ENCODE measurements at regions not wholly inside any gene's neighbourhood (a gene's known extent, or its start where the extent isn't known, plus 50 kb on each side); places are given as distances from the start of the nearest gene placed in this dataset.

GRCh38 chr21:35275776-35276175 is 226.7 kb upstream of the RUNX1 start:
- no CpG with 5 or more reads among the region's 3 CpGs for WGBS (ENCODE audit: extremely low coverage, insufficient read length, low lambda C conversion rate)
- Mint-ChIP-seq H3K9me3 (peaks cover 4 to 9% of the 10 kb centered on the region in 2 experiments), H3K4me3 (no peak overlapping the region), H3K36me3 (ENCODE audit: insufficient read depth in 1 of 3, low read depth in 3 of 3) (peaks cover 0 to 6% (median 2%) of the 10 kb centered on the region in 3 experiments; a peak in 3 of 7 replicates), H3K27ac (no peak overlapping the region), H3K4me1 (peaks cover 8 to 16% of the 10 kb centered on the region in 2 experiments), H3K27me3 (ENCODE audit: low read depth) (no peaks in the 10 kb centered on the region; the same call in 1 of the 2 replicates)
- Histone ChIP-seq H2BK20ac (ENCODE audit: low read depth, low read length, poor library complexity, severe bottlenecking) (no peak overlapping the region), H3K4me1 (ENCODE audit: insufficient read depth, low read length) (no peaks in the 10 kb centered on the region), H4K5ac (ENCODE audit: insufficient read length, low read depth, low read length) (no peak overlapping the region), H3K56ac (ENCODE audit: insufficient read length, low read depth, low read length) (no peak overlapping the region), H2BK120ac (ENCODE audit: low read depth, low read length, poor library complexity, severe bottlenecking) (no peak overlapping the region), H3K18ac (ENCODE audit: insufficient read length, low read depth, low read length) (no peak overlapping the region), H2BK12ac (ENCODE audit: insufficient read length, low read depth, low read length) (no peak overlapping the region), H4K20me1 (ENCODE audit: control insufficient read depth, insufficient read depth, insufficient read length) (no peaks in the 10 kb centered on the region), H3K14ac (ENCODE audit: insufficient read depth, low read length) (no peak overlapping the region), H3K9ac (ENCODE audit: extremely low read depth, insufficient read length, low read length) (no peak overlapping the region), H4K91ac (ENCODE audit: insufficient read length, low read depth, low read length) (no peak overlapping the region), H4K8ac (replicated peaks; ENCODE audit: insufficient read length, low read depth, low read length) (no peak overlapping the region), H3K4ac (ENCODE audit: low read depth, low read length) (no peak overlapping the region), H2BK15ac (ENCODE audit: low read depth, low read length) (no peak overlapping the region), H3K23me2 (ENCODE audit: insufficient read length, low read depth, low read length, poor library complexity, severe bottlenecking) (no peaks in the 10 kb centered on the region), H3T11ph (ENCODE audit: low read length) (no peak overlapping the region), H2AK5ac (ENCODE audit: insufficient read length, low read length) (no peak overlapping the region), H3K27me3 (ENCODE audit: insufficient read depth, low read length) (no peaks in the 10 kb centered on the region), H3K79me1 (ENCODE audit: insufficient read depth, low read depth, low read length, poor library complexity, severe bottlenecking) (no peaks in the 10 kb centered on the region), H2BK5ac (ENCODE audit: insufficient read length, low read length) (no peak overlapping the region), H3K79me2 (ENCODE audit: insufficient read depth, low read length) (no peaks in the 10 kb centered on the region), H3K27ac (ENCODE audit: insufficient read length, low read depth, low read length) (no peak overlapping the region), H3K9me3 (ENCODE audit: control insufficient read depth, low read depth, low read length) (no peaks in the 10 kb centered on the region), H3K23ac (ENCODE audit: insufficient read length, low read depth, low read length) (no peak overlapping the region), H3K4me2 (ENCODE audit: insufficient read depth, insufficient read length, low read length) (no peak overlapping the region), H2AFZ (ENCODE audit: low read length) (no peak overlapping the region)
- DNase-seq: no peak
- TF ChIP-seq CTCF (conservative IDR thresholded peaks at IDR 0.05): no peak

Measured in H9 (cell line).